ENCODE measurements at regions not wholly inside any gene's neighbourhood (a gene's known extent, or its start where the extent isn't known, plus 50 kb on each side); places are given as distances from the start of the nearest gene placed in this dataset.
"Not testable (repeated sequence)": the region's sequence is repeated elsewhere in the genome, so short reads cannot be mapped to it uniquely, and the experiment has no call there.

DNA sequence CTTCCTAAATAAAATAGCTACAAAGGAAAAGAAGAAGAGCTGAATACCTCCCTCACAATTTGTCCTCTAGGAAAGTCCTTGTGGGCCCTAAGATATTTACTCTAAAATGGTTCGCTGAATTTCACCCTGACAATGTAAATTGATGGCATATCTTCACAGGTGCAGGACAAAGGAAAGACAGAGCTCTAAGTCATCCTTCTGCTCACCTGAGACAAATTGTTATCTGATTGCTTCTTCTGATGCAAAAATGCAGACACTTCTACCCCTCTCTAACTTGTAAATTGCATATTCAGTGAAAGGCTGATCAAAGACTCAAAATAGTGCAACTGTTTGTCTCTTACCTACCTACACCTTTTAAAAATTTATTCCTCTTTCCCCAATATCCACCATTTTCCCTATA, 747.2 kb upstream of the PRR20A start:
- H3K36me3 Mint-ChIP-seq, result no peaks in the 10 kb centered on the region
- H3K4me1 Mint-ChIP-seq, result no peaks in the 10 kb centered on the region
- no peak for ATAC-seq
- H3K27ac Mint-ChIP-seq, result no peak overlapping the region
- H3K27me3 Mint-ChIP-seq, result no peaks in the 10 kb centered on the region
- peaks cover 3% of the 10 kb centered on the region for H3K9me3 Mint-ChIP-seq
- no peak overlapping the region for H3K4me3 Mint-ChIP-seq

DNA sequence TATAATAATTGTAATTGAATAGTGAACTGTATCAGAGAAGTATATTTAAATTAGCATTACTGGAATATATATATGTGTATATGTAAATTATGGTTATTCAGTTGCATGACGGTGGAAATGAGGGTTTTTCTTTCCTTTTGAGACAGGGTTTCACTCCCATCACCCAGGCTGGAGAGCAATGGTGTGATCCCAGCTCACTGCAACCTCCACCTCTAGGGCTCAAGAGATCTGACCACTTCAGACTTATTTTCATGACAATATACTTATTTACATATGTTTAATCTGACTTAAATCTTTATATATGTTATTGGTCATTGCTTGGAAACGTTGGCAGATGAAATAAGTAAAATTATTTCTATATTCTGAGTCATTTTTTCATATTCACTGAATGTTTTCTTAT, 744.4 kb upstream of the PRR20A start:
- Mint-ChIP-seq H3K27me3 (no peaks in the 10 kb centered on the region), H3K4me3 (no peak overlapping the region), H3K27ac (no peak overlapping the region), H3K4me1 (no peaks in the 10 kb centered on the region), H3K9me3 (peaks cover 6% of the 10 kb centered on the region), H3K36me3 (no peaks in the 10 kb centered on the region)
- ATAC-seq, result no peak

DNA sequence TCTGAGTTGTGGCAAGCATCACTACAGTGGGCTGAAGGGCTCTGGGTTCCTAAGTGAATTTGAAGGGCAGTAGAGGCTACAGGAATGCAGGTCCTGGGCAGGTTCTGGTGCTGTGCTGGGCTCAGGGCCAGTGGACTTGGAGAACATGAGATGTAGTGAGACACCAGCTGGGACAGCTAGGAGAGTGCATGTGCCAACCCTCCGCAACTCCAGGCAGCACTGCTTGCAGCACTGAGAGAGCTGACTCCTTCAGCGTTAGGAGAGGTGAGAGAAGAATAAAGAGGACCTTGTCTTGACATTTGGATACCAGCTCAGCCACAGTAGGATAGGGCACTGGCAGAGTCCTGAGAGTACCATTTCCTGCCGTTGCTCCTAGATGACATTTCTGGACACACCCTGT, 739.9 kb upstream of the PRR20A start:
- H3K36me3 Mint-ChIP-seq, result no peaks in the 10 kb centered on the region
- H3K9me3 Mint-ChIP-seq, result peaks cover 11% of the 10 kb centered on the region
- ATAC-seq, result no peak
- H3K4me1 Mint-ChIP-seq, result no peaks in the 10 kb centered on the region
- H3K27ac Mint-ChIP-seq, result no peak overlapping the region
- no peaks in the 10 kb centered on the region for H3K27me3 Mint-ChIP-seq
- H3K4me3 Mint-ChIP-seq, result no peak overlapping the region

DNA sequence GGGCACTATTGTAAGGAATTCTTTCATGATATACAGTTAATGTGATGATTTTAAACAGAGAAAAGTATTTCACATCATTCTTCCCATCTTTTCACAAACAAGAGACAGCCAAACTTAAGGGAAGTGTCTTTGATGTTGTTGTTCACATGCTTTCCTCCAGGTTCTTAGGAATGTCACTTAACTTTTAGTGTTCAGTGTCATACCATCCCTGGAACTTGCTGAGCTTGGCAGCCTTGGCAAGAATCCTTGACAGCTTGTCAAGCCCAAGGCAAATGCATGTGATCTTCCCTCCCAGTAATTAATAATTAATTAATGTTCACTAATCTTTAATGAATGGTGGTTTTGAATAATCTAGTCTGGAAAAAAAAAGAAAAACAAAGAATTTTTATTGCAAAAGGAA, 727.9 kb upstream of the PRR20A start:
- Mint-ChIP-seq H3K4me1 (no peaks in the 10 kb centered on the region), H3K27ac (no peak overlapping the region), H3K27me3 (no peaks in the 10 kb centered on the region), H3K9me3 (peaks cover 2% of the 10 kb centered on the region), H3K36me3 (no peaks in the 10 kb centered on the region), H3K4me3 (no peak overlapping the region)
- no peak for ATAC-seq

DNA sequence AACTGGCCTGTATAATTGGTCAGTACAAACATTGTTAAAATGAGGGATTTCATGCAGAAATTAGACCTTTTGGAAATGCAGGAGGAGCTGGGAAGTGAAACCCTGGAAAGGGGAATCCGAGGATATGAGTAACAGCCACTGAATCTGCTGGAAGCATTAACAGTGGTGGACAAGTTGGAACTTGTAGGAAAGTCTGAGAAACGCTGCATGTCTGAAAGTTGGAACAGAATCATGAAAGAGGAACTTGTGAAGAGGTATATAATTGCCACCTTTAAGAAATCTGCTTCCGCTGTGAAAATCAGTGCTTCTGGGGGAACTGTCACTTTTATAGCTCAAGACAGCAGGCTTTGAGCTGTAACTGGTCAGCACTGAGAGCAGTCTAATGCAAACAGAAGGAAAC, 716.5 kb upstream of the PRR20A start:
- H3K9me3 Mint-ChIP-seq, result peaks cover 5% of the 10 kb centered on the region
- H3K4me1 Mint-ChIP-seq, result no peaks in the 10 kb centered on the region
- H3K27me3 Mint-ChIP-seq, result no peaks in the 10 kb centered on the region
- no peaks in the 10 kb centered on the region for H3K36me3 Mint-ChIP-seq
- H3K4me3 Mint-ChIP-seq, result no peak overlapping the region
- ATAC-seq, result no peak
- no peak overlapping the region for H3K27ac Mint-ChIP-seq

GRCh38 chr13:56457535-56458190, 683.1 kb upstream of the PRR20A start:
- no peak overlapping the region for H3K4me3 Mint-ChIP-seq
- H3K36me3 Mint-ChIP-seq, result no peaks in the 10 kb centered on the region
- no peak overlapping the region for H3K27ac Mint-ChIP-seq
- H3K27me3 Mint-ChIP-seq, result no peaks in the 10 kb centered on the region
- ATAC-seq, result no peak
- H3K9me3 Mint-ChIP-seq, result peaks cover 8% of the 10 kb centered on the region
- H3K4me1 Mint-ChIP-seq, result no peaks in the 10 kb centered on the region

- Mint-ChIP-seq H3K9me3 (peaks cover 5% of the 10 kb centered on the region), H3K4me3 (no peak overlapping the region), H3K4me1 (no peaks in the 10 kb centered on the region), H3K27ac (no peak overlapping the region), H3K27me3 (no peaks in the 10 kb centered on the region), H3K36me3 (no peaks in the 10 kb centered on the region)
- no peak for ATAC-seq
Observed at GRCh38 chr13:56459286-56459685, 681.4 kb upstream of the PRR20A start.

DNA sequence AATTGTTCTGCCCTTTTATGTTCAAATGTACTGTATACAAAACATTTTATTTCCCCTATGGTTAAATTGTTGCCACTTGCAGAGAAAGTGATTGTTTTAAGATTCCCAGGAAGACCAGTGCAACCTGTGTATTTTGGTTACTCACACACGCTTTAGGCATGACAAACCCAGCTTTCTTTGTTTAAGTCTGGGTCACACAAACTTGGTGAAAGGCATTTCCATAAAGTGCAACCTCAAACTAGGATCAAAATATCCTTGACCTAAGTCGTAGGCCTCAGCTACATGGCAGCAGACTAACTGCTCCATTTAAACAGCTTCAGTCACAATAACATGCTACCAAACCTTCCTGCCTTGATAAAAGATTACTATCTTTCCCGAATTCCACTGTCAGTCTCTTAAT, 639.0 kb upstream of the PRR20A start:
- Mint-ChIP-seq H3K4me3 (no peak overlapping the region), H3K36me3 (no peaks in the 10 kb centered on the region), H3K27ac (no peak overlapping the region), H3K4me1 (no peaks in the 10 kb centered on the region), H3K9me3 (peaks cover 6% of the 10 kb centered on the region), H3K27me3 (no peaks in the 10 kb centered on the region)
- no peak for ATAC-seq

DNA sequence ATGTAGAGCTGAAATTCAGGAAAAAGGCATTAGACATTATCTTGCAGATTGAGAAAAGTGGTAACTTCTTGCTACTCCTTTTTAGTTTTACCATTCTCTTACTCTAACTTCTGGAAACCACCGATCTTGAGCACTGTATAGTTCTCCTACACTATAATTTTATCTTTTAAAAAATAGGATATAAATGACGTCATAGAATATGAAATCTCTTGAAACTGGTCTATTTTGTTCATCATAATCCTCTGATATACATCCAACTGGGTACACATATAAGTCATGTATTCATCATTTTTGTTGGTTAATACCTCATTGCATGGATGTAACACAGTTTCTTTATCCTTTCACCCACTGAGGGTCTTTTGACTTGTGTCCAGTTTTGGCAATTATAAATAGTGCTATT, 629.9 kb upstream of the PRR20A start:
- Mint-ChIP-seq H3K4me1 (no peaks in the 10 kb centered on the region), H3K27ac (no peak overlapping the region), H3K9me3 (peaks cover 3% of the 10 kb centered on the region), H3K27me3 (no peaks in the 10 kb centered on the region), H3K36me3 (no peaks in the 10 kb centered on the region), H3K4me3 (no peak overlapping the region)
- ATAC-seq, result no peak

- H3K4me1 Mint-ChIP-seq, H3K27ac Mint-ChIP-seq, ATAC-seq, H3K36me3 Mint-ChIP-seq, H3K9me3 Mint-ChIP-seq, H3K4me3 Mint-ChIP-seq, H3K27me3 Mint-ChIP-seq: not testable (repeated sequence)
Observed at GRCh38 chr13:56512336-56512735, 628.4 kb upstream of the PRR20A start.

- H3K27ac Mint-ChIP-seq, result no peak overlapping the region
- ATAC-seq, result no peak
- H3K27me3 Mint-ChIP-seq, result no peaks in the 10 kb centered on the region
- peaks cover under 1% of the 10 kb centered on the region for H3K9me3 Mint-ChIP-seq
- H3K4me3 Mint-ChIP-seq, result no peak overlapping the region
- no peaks in the 10 kb centered on the region for H3K4me1 Mint-ChIP-seq
- no peaks in the 10 kb centered on the region for H3K36me3 Mint-ChIP-seq
Observed at GRCh38 chr13:56515441-56515840, 625.3 kb upstream of the PRR20A start.

- ATAC-seq, result no peak
- Mint-ChIP-seq H3K4me1 (no peaks in the 10 kb centered on the region), H3K9me3 (peaks cover 6% of the 10 kb centered on the region), H3K36me3 (no peaks in the 10 kb centered on the region), H3K4me3 (no peak overlapping the region), H3K27me3 (no peaks in the 10 kb centered on the region), H3K27ac (no peak overlapping the region)
Observed at GRCh38 chr13:56528040-56528790, 612.5 kb upstream of the PRR20A start.

GRCh38 chr13:56530096-56530495, 610.6 kb upstream of the PRR20A start:
- Mint-ChIP-seq H3K4me1 (no peaks in the 10 kb centered on the region), H3K27ac (no peak overlapping the region), H3K9me3 (peaks cover 2% of the 10 kb centered on the region), H3K4me3 (no peak overlapping the region), H3K27me3 (no peaks in the 10 kb centered on the region), H3K36me3 (no peaks in the 10 kb centered on the region)
- no peak for ATAC-seq

- not testable (repeated sequence) for H3K9me3 Mint-ChIP-seq, ATAC-seq, H3K4me3 Mint-ChIP-seq, H3K36me3 Mint-ChIP-seq, H3K4me1 Mint-ChIP-seq, H3K27me3 Mint-ChIP-seq, H3K27ac Mint-ChIP-seq
Observed at GRCh38 chr13:56547921-56548320, 592.8 kb upstream of the PRR20A start.

DNA sequence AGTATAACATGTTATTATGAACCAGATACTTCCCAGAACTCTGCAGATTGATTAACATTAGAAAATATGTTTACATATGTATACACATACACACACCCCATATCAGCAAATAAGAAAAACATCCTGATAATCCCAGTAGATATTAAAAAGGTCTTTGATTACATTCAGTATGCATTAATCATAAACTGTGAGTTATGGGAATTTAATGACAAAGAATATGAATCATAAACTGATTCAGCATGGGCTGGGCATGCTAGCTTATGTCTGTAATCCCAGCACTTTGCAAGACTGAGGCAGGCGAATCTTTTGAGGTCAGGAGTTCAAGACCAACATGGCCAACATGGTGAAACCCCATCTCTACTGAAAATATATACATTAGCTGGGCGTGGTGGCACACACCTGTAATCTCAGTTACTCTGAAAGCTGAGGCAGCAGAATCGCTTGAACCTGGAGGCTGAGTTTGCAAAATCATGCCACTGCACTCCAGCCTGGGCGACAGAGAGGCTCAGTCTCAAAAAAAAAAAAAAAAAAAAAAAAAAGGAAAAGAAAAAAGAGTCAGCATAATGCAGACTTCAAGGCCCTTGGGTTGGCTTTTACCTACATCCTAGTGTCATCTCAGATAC, 581.9 kb upstream of the PRR20A start:
- ATAC-seq, result no peak
- no peaks in the 10 kb centered on the region for H3K4me1 Mint-ChIP-seq
- H3K27me3 Mint-ChIP-seq, result no peaks in the 10 kb centered on the region
- H3K4me3 Mint-ChIP-seq, result no peak overlapping the region
- H3K9me3 Mint-ChIP-seq, result peaks cover 15% of the 10 kb centered on the region
- H3K27ac Mint-ChIP-seq, result no peak overlapping the region
- H3K36me3 Mint-ChIP-seq, result no peaks in the 10 kb centered on the region

GRCh38 chr13:56561327-56561726, 579.4 kb upstream of the PRR20A start:
- Mint-ChIP-seq H3K27ac (no peak overlapping the region), H3K4me3 (no peak overlapping the region), H3K4me1 (no peaks in the 10 kb centered on the region), H3K36me3 (no peaks in the 10 kb centered on the region), H3K27me3 (no peaks in the 10 kb centered on the region), H3K9me3 (peaks cover 15% of the 10 kb centered on the region)
- no peak for ATAC-seq
